GM12872 (cell line): ENCODE measurements at regions not wholly inside any gene's neighbourhood (a gene's known extent, or its start where the extent isn't known, plus 50 kb on each side); places are given as distances from the start of the nearest gene placed in this dataset.

Experiments used
- TF ChIP-seq, protein P1 (sequence below): IDR thresholded peaks from 3 replicates; pipeline ENCODE4 v1.5.1; 2011; ENCODE audit warnings: low read depth, mild to moderate bottlenecking, low read length, moderate library complexity; ENCODE audit not compliant: insufficient read depth

- TF ChIP-seq, protein P1, sequence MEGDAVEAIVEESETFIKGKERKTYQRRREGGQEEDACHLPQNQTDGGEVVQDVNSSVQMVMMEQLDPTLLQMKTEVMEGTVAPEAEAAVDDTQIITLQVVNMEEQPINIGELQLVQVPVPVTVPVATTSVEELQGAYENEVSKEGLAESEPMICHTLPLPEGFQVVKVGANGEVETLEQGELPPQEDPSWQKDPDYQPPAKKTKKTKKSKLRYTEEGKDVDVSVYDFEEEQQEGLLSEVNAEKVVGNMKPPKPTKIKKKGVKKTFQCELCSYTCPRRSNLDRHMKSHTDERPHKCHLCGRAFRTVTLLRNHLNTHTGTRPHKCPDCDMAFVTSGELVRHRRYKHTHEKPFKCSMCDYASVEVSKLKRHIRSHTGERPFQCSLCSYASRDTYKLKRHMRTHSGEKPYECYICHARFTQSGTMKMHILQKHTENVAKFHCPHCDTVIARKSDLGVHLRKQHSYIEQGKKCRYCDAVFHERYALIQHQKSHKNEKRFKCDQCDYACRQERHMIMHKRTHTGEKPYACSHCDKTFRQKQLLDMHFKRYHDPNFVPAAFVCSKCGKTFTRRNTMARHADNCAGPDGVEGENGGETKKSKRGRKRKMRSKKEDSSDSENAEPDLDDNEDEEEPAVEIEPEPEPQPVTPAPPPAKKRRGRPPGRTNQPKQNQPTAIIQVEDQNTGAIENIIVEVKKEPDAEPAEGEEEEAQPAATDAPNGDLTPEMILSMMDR, result no peak
Measured at GRCh38 chr3:145359040-145359439, 801.9 kb downstream of the PLOD2 start.

GRCh38 chr3:145368748-145369147, 792.2 kb downstream of the PLOD2 start:
- TF ChIP-seq, protein P1, result no peak

DNA sequence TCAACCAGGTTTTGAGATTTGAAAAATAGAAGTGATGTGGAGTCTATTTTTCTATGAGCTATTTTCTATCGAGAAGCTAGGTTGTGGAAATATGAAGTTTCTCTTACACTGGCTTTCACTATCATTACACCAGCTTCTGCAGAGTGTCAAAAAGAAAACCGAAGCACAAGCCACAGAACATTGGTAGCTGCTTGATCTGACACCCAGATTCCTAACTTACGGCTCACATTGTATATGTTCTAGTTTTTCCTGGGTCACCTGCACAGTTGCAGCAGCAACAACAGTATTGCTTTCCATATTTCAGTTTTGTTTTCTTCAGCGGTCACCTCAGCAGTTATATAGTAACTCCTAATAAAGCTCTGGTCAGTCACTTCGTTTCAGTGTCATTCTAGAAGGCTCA, 790.1 kb downstream of the PLOD2 start:
- TF ChIP-seq, protein P1, result no peak

GRCh38 chr3:145377301-145377700, 783.7 kb downstream of the PLOD2 start:
- TF ChIP-seq, protein P1, result no peak

- TF ChIP-seq, protein P1, result no peak
Measured at GRCh38 chr3:145383416-145383815, 777.6 kb downstream of the PLOD2 start.

GRCh38 chr3:145384307-145384706, 776.7 kb downstream of the PLOD2 start:
- TF ChIP-seq, protein P1, result no peak

GRCh38 chr3:145387211-145387610, 773.8 kb downstream of the PLOD2 start:
- TF ChIP-seq, protein P1, result no peak

GRCh38 chr3:145395421-145395820, 765.6 kb downstream of the PLOD2 start:
- TF ChIP-seq, protein P1, result no peak
